ENCODE measurements at regions not wholly inside any gene's neighbourhood (a gene's known extent, or its start where the extent isn't known, plus 50 kb on each side); places are given as distances from the start of the nearest gene placed in this dataset.

GRCh38 chr1:72946903-72947499, 664.7 kb upstream of the NEGR1 start:
- TF ChIP-seq POLR2A (IDR thresholded peaks at IDR 0.05) = no peak
- no peak for TF ChIP-seq CTCF (IDR thresholded peaks at IDR 0.05)

Data from adrenal gland (tissue), 5 donors.